ENCODE measurements at regions not wholly inside any gene's neighbourhood (a gene's known extent, or its start where the extent isn't known, plus 50 kb on each side); places are given as distances from the start of the nearest gene placed in this dataset.

DNA sequence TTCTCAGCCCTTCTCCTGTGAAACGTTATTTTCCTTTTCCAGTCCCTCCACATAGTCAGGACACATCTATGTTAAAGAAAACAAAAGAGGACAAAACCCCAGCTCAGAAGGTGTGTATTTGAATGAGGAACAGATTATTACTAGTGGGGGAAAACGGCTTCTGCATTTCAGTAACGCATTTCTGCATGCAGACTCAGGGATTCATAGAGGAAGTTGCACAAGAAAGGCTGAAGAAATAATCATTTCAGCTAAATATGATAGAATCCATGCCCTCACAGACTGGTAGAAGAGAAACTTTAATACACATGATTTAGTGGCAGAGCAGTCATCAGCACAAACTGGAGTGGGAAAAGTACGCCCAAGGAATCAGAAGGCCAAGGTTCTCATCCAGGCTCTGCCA, 270.8 kb upstream of the FGF13 start (continued):
- TF ChIP-seq NR2C1 (IDR thresholded peaks at IDR 0.05) (no peak), NR2C1 (tag; IDR thresholded peaks at IDR 0.05) (no peak), SUPT5H (IDR thresholded peaks at IDR 0.05) (no peak), RBM34 (IDR thresholded peaks at IDR 0.05; ENCODE audit: borderline replicate concordance, insufficient read depth, low read length) (no peak), MTA2 (IDR thresholded peaks at IDR 0.05; ENCODE audit: low read depth) (no peak), MYC (IDR thresholded peaks at IDR 0.05; ENCODE audit: low read depth, low read length) (no peak), MYC (CRISPR knock-in tag; IDR thresholded peaks at IDR 0.05; ENCODE audit: borderline replicate concordance, low read depth) (no peak), ELF4 (CRISPR knock-in tag; IDR thresholded peaks at IDR 0.05) (no peak)
- TF ChIP-seq, protein P1, sequence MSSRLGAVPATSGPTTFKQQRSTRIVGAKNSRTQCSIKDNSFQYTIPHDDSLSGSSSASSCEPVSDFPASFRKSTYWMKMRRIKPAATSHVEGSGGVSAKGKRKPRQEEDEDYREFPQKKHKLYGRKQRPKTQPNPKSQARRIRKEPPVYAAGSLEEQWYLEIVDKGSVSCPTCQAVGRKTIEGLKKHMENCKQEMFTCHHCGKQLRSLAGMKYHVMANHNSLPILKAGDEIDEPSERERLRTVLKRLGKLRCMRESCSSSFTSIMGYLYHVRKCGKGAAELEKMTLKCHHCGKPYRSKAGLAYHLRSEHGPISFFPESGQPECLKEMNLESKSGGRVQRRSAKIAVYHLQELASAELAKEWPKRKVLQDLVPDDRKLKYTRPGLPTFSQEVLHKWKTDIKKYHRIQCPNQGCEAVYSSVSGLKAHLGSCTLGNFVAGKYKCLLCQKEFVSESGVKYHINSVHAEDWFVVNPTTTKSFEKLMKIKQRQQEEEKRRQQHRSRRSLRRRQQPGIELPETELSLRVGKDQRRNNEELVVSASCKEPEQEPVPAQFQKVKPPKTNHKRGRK (tag; IDR thresholded peaks at IDR 0.05) = no peak

DNA sequence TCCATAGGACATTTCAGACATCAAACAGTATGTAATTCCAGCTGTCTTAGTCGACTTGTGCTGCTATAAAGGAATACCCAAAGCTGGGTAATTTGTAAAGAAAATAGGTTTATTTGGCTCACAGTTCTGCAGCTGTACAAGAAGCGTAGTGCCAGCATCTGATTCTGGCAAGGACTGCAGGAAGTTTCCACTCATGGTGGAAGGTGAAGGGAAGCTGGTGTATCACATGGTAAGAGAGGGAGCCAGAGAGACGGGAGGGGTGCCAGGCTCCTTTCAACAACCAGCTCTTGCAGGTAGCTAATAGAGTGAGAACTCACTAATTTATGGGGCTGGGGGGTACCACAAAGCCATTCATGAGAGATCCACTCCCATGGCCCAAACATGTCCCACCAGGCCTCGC, 253.0 kb upstream of the FGF13 start:
- DNase-seq (ENCODE audit: extremely low read depth in 1 of 4, low spot score in 3 of 4) (no peak), ATAC-seq (no peak), FAIRE-seq (no peak)
- no peak for TF ChIP-seq GATA2 (CRISPR knock-in tag; IDR thresholded peaks at IDR 0.05)
- no peaks in the 10 kb centered on the region for H4K20me1 ChIP-seq (replicated peaks; ENCODE audit: control insufficient read depth, insufficient read depth, low read length)
- in situ Hi-C loops (cut with MboI) = no loop called here
- no peaks in the 10 kb centered on the region for H3K27me3 ChIP-seq (ENCODE audit: control insufficient read depth in 2 of 2, insufficient read depth in 2 of 2, low read length in 2 of 2)
- no peak overlapping the region for H3K9ac ChIP-seq (ENCODE audit: insufficient read depth in 1 of 2, low read depth in 2 of 2, low read length in 2 of 2)
- no peak overlapping the region for H2AFZ ChIP-seq (ENCODE audit: low read depth, low read length)
- peaks cover 42% of the 10 kb centered on the region for H3K79me2 ChIP-seq (ENCODE audit: control insufficient read depth, insufficient read depth, low read length)
- ChIA-PET CTCF (ENCODE audit: low intra/inter-chr PET ratio) (no interaction called here), POLR2A (interaction anchor here (1.6 kb wide), 1 partner anchor 26 kb away, joined by 4 read pairs; no protein-coding TSS in a partner anchor)
- intact Hi-C loops (cut with micrococcal nuclease) = no loop called here
- no peaks in the 10 kb centered on the region for H3K9me1 ChIP-seq (ENCODE audit: control insufficient read depth, insufficient read depth, low read length)
- H3K9me3 ChIP-seq (replicated peaks; ENCODE audit: control insufficient read depth, insufficient read depth, low read depth, low read length) = no peaks in the 10 kb centered on the region
- H3K27ac ChIP-seq (ENCODE audit: extremely low read depth, low read depth, low read length) = no peak overlapping the region
- H3K4me2 ChIP-seq (ENCODE audit: insufficient read depth, low read length) = no peak overlapping the region
- 63% methylated on average over 2 of the region's 4 CpGs for WGBS (ENCODE audit: insufficient coverage, low coverage, missing lambda C conversion rate)
- BruUV-seq (replicated peaks) = no TSS peak
- no peak overlapping the region for H3K4me3 ChIP-seq
- H3K36me3 ChIP-seq (ENCODE audit: control insufficient read depth, insufficient read depth, low read length) = no peaks in the 10 kb centered on the region; the same call in 2 of the 3 replicates
- H3K4me1 ChIP-seq (replicated peaks in 1 of 2; ENCODE audit: control insufficient read depth in 2 of 2, insufficient read depth in 2 of 2, low read length in 2 of 2) = no peaks in the 10 kb centered on the region
